HG03439 (cell line): ENCODE measurements at regions not wholly inside any gene's neighbourhood (a gene's known extent, or its start where the extent isn't known, plus 50 kb on each side); places are given as distances from the start of the nearest gene placed in this dataset.

Experiments used
- ATAC-seq: cut with Tn5 transposase; IDR thresholded peaks from one replicate; pipeline ENCODE4 v1.9.1; 2021; ENCODE audit warnings: mild to moderate bottlenecking, moderate library complexity; ENCODE audit not compliant: unreplicated experiment

DNA sequence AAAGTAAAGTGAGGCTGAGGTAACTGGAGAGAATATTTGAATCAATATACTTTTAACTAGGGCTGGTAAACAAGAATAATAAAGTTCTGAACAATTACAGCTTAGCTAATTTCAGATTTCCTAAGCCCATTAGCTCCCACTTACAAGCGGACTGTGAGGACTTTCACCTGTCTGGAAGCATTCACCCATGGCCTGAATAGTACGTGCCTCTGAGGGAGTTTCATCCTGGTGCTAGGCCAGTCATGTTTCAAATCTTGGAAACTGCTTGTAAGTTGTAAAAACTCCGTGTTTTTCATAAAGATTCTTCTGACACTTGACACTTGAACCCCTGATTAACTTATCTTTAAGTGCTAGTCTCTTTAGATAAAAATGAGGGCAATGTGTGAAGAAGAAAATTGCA, 975.2 kb upstream of the GHITM start:
- ATAC-seq, result no peak

DNA sequence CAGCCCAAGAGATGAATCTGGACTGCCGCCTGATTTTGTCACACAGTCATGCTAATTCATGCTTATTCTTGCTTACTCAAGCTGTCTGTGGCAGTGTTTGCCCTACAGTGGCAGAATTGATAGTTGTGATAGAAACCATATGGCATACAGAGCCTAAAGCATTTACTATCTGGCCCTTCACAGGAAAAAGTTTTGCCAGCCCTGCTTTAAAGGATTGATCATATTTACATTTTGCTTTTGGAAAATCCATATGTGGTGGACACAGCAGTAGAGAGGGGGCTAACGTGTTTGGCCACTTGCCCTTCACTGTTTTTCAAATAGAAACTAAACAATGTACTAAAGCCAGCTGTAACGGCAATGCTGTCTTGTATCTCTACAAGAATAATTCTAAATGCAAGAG, 974.0 kb upstream of the GHITM start:
- ATAC-seq, result no peak

DNA sequence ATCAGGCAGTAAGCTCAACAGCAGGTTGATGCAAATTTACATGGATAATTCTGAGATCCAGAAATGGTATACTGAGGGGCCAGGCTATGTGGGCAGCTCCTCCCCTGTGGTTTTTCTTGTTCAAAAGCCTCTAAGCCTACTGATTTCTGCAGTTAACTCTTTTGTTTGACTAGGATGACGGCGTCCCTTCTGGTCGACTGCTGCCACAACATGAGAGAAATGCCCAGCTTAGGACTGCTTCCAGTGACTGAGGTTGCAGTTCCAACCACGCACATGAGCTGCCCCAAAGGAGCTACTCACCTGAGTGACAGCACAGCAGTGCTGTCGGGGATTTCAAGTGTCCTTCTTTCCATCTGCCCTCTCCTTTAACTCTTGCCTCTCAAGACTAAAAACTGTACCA, 973.0 kb upstream of the GHITM start:
- ATAC-seq, result no peak

DNA sequence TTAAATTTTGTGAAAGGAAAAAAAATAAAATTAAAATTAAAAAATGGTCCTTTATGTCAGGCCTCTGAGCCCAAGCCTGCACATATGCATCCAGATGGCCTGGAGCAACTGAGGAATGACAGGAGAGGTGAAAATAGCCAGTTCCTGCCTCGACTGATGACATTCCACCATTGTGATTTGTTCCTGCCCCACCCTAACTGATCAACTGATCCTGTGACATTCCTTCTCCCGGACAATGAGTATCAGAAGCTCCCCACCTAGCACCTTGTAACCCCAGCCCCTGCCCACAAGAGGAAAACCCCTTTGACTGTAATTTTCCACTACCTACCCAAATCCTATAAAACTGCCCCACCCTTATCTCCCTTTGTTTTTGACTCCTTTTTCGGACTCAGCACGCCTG, 972.2 kb upstream of the GHITM start:
- no peak for ATAC-seq

DNA sequence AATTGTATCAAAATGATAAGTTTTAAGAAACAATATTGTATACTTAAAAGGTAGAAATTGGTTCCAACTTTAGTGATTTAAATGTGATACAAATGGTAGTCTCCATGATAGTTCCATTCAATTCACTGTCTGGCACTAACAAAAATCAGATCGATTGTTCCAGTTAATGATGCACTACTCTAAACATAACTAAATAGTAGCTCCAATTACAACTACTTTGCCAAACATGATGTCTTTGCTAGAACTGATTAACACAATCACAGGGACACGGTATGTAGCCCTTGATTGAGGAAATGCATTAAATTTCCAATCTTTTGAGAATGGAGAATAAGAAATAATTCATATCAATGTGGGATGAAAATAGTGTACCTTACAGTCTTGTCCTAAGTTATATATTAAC, 962.4 kb upstream of the GHITM start:
- ATAC-seq, result no peak

DNA sequence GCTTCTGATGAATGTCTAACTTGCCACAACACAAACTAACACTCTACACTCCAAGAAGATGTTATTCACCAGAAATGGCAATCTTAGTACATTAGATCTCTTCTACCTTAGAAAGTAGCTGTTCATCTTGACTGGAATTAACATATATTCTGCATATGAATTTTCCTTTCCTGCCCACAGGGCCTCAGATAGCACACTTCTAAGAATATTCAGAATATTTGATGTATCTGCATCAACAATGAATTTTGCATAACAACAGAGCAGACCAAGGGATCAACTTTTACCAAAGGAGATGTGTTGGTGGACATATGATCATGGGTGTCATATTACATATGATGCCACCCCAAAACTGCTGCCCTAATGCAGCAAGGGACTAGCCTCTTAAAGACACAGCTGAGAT, 960.8 kb upstream of the GHITM start:
- ATAC-seq, result no peak

DNA sequence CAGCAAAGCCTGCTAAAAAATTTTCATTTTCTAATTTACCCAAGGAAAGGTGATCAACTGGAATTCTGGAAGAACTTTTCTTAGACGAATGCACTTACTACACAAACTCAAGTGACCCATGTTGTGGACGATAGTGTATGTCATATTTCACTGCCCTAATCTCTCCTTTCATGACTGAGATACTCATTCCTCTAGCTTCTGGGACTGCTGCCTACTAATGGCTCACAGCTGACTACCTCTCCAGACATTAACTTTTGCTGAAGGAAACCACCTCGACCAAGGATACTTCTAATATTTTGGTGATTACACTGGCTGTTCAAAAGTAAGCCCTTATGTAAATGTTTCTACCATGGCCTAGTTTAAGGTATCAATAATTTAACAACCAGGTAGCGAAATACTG, 959.9 kb upstream of the GHITM start:
- no peak for ATAC-seq

DNA sequence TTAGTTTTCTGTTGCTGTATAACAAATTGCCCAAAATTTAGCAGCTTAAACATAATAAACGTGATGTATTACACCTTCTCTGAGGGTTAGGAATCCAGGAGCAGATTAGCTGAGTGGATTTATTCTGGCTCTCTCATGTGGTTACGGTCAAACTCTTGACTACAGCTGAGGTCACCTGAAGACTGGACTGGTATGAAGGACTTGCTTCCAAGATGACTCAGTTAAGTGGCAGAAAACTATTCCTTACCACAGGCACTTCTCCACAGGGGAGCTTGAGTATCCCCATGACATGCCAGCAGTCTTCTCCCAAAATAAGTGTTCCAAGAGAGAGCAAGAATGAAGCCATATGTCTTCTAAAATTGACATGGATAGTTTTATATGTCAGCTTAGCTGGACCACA, 957.2 kb upstream of the GHITM start:
- no peak for ATAC-seq

DNA sequence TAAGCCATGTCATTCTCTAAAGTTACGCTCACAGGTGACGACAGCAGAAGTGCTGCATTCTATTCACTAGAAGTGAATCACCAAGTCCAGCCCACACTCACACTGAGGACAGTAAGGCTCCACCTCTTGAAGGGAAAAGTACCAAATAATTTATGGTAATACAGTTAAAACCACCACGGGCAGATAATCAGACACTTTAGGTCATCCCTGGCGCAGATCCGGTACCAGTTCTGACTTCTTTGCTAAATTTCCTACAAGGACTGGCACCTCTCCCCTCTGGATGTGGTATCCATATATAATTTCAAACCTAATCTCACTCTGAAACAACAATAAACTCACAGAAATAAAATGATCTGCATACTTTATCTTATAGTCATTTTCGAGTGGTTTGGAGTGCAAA, 954.7 kb upstream of the GHITM start:
- no peak for ATAC-seq

DNA sequence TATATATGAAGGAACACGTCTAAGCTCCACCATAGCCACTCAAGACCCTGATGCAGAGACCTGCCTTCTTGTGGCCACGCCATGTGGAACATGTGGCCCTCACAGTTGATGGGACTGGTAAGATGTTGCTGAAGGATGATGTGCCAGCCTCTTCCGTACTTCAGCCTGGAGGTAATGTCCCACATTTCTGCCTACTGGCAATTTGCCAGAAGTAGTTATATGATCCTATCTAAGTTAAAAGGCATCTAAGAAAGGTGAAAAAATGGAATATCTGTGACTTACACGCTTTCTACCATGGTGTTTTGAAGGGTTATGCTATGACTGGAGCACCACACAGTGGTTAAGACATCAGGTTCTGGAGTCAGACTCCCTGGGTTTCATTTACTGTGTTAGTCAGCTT, 948.7 kb upstream of the GHITM start:
- no peak for ATAC-seq

DNA sequence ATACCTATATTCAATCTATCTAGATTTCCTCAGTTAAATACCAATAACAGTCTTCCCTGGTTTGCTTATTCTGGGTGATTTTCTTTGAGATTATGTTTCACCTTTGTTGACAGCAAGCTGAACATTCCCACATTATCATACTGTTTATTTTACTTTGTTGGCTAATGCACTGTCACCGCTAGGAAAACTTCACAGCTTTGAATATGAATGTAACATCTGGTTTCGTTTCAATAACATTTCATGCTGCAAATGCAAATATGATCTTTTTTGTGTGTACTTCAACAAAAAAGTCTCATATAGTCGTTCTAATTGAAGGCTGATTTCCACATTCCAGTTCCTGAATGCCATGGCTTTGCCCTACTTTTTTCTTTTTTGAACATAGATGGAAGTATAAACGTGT, 946.3 kb upstream of the GHITM start:
- no peak for ATAC-seq

DNA sequence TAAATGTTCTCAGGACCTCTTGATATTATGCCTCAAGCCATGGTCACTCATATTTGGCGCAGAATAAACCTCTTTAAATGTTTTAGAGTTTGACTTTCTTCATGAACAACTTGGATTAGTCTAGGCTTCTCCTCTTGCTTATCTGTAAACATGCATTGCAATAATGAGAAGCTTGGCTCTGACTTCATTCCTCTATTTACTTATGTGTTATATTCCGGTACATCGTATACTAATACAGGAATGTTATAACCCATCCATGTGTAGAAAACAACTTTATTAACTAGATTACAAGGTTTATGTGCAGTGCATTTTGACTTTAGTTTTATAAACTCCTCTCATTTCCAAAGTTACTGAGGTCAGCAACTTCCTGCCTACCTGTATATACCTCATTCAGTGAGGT, 944.3 kb upstream of the GHITM start:
- no peak for ATAC-seq

DNA sequence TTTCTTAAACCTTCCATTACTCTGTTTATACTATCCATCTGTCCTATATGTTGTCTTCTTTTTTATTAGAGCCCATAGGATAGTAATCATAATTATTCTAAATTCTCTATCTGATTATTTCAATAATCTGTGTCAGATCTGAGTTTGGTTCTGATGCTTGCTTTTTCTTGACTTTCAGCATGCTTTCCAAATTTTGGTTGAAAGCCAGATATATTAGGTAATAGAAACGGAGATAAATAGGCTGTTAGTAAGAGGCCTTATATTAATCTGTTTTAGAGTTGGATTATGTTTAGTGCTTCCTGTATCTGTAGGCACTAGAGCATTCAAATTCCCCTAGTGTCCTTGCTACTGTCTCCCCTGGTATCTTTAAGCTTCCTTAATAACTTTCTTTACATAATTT, 939.9 kb upstream of the GHITM start:
- no peak for ATAC-seq

DNA sequence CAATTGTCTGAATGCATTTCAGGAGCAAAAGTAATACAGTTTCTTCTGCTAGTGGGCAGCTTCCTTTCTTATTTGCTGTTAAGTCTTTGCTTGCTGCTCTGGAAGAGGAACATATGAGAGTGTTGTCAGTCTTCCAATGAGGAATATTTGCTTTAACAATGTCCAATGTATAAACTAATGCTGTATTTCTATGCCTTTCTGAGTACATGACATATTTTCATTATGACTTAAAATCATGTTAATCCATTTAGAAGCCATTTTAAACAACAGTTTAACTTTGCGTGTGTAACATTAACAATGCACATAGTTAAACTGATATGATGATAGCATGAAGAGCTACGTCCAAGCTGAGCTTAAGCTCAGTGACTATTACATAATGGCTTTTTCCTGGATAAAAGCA, 933.4 kb upstream of the GHITM start:
- ATAC-seq, result no peak

DNA sequence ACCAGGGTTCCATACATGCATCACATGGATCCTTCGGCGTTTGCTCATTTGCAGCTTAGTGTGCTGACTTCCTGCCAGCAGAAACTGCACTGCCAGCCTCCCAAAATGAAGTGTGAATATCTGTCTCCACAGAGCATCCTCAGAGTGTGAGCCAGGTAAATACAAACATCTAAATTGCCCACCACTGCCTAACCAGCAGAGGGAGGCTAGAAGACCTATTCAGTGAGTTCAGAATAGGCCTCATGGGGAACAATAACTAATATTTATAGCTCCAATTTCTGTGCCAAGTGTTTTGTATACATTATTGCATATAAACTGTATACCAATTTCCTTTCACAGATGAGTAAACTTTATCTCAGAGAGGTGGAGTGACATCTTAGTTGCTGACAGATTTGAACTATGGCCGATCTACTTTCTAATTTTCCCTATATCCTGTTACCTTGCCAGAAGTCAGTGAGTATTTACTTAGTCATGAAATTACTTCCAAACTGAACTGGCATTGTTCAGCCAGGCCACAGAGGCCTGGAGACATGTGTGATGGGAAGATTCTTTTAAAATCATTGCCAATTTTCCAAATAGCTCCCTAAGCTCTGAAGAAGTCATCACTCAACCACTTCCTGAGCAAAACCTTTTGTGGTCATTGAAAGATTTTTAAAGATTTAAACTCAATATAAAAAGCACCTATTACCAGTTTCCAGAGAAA, 926.5 kb upstream of the GHITM start:
- no peak for ATAC-seq

DNA sequence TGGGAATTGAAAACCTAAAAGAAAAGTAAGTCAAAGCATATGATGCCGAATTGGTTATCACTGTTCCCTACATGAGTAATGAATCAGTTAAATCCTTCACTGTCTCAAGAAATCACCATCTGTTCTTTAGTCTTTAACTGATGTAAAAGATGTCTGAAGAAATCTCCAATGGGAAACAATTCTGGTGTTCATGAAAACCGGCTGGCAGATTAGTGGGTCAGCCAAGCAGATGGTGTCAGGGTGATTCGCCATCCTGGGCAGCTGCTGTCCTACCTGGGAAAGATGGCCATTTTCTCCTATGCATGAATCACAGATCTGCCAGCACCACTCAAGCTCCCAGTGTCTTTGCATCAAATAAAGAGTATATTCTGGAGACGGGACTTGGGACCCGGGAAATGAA, 925.2 kb upstream of the GHITM start:
- ATAC-seq, result no peak

DNA sequence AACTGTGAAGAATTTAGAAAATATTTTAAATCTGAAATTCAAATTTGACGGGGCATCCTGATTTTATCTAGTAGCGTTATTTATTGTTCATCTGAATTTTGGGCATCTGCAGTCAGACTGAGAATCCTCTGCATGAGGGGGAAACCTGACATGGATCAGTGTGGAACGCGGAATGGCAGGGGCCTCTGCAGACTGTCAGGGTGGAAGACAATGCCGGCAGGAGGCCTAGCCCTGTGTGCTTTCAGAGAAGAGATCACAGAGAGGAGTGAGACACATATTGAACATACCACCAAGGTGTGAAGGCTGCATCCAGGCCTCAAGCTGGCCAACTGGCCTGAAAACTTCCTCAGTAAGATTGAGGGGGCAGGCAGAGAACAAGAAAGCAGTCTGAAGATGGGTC, 921.1 kb upstream of the GHITM start:
- ATAC-seq, result no peak

DNA sequence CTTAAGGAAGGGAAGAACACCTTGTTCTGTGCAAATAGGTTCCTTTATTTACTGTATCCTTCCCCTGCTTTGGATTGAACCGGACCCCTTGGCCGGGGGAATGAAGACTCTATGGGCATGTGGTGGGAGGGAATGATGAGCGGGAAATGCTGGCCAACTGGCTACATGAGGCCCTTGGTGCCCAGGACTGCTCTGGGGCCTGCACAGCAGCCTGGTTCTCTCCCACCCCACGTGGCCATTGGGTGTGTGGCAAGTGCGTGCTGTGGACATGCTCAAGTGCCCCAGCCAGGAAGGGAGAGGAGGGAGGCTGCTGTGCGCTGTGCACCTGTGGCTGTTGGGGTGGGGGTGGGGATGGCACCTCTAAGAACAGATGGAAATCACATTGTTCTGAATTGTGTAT, 917.0 kb upstream of the GHITM start:
- ATAC-seq, result no peak

DNA sequence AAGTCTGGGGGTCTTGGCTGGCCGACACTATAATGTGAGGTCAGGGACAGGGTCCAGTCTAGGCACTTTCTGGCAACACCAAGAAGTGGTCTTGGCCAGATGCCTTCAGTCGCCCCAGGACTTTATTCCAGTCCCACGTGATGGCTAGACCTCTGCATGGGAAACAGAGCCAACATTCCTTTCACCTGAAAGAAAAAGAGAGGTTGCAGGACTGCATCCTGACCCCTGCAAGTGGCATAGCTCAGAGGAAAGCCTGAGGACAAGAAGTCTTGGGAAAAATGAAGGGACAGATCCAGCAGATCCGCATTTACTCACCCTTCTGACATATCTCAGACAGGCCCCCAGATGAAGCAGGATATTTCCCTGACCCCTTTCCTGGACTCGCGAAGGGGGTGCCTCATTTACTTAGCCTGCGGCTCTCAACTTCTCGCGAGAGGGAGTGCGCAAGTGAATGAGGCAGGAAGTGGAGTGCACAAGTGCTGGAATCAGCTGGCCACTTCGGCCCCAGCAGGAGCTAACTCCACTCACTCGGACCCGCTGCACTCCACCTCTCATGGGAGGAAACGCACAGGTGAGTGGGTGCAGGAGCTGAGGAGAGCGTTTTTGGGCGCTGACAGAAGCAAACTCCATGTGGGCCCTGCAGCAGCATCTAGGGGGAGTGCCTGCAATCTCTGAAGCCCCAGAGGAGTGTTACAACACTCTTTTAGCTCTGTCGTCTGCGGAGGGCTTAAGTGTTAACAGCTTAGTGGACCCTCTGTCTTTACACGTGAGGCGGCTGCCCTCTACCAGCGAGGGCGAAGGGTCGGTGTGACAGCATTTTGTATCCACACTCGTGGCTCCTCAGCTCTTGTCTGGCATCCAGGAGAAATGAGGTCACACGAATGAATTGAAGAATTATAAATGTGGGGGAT, 916.2 kb upstream of the GHITM start:
- ATAC-seq, result no peak

DNA sequence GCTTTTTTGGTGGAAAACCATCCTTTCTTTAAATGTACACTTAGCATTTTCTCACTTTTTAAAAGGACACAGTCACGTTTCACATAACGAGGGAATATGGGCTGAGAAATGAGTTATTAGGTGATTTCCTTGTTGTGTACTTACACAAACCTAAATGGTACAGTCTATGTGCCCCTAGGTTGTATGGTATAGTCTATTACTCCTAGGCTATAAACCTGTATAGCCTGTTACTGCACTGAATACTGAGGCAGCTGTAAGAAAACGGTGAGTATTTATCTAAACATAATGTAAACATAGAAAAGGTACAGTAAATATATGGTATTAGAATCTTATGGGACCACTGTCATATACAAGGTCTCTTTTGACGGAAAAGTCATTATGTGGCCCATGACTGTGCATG, 913.5 kb upstream of the GHITM start:
- ATAC-seq, result no peak

DNA sequence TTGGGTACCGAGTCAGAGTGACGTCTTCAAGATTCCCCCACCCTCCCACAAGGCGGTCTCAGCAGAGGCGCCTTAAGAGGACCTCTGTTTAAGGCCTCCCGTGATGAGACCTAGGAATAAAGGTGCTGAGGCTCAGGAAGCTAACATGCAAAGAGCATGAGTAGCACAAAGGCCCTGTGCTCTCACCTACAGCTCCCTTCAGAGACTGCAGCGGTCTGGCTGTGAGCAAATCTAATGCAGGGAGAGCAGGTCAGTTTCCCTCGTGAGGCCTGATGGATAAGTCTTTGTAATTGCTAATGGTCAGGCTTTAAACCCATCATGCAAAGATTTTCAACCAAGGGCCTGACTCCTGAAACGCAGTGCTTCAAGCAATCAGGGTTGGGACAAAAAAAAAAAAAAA, 909.3 kb upstream of the GHITM start:
- no peak for ATAC-seq

DNA sequence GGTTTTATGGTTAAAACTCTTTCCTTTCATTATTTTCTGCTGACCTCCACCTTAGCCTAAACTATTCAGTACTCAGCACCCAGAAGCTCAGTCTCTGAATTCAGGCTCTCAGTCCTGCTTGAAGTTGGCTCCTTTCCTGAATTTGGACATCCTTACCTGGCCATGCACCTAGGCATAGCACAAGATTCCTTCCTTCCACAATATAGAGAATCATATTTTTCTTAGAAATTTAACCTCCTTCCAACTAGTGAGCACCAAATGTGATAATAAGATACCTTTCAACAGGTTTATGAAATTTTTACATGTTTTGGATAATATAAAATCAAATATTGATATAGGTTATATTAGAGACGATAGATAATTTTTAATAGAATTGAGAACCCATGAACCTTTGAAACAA, 905.6 kb upstream of the GHITM start:
- ATAC-seq, result no peak
